Nephron progenitor cell (in vitro differentiated cells): ENCODE measurements at regions not wholly inside any gene's neighbourhood (a gene's known extent, or its start where the extent isn't known, plus 50 kb on each side); places are given as distances from the start of the nearest gene placed in this dataset.
A peak's percentile ranks its signal among the peaks of the same experiment; 100 is the strongest.

ENCODE experiments used
- DNase-seq: peaks from one replicate; pipeline ENCODE4 v3.0.0; 2021
- H3K27ac Mint-ChIP-seq: 2 replicates; pipeline ENCODE4 v1.8.0; 2021; ENCODE audit warnings: mild to moderate bottlenecking, moderate library complexity, mixed read lengths
- H3K27me3 Mint-ChIP-seq: 2 replicates; pipeline ENCODE4 v1.8.0; 2021; ENCODE audit warnings: mild to moderate bottlenecking, low read depth, mixed read lengths; ENCODE audit not compliant: poor library complexity
- H3K36me3 Mint-ChIP-seq: 2 replicates; pipeline ENCODE4 v1.8.0; 2021; ENCODE audit warnings: low read depth, mixed read lengths
- H3K4me1 Mint-ChIP-seq: 2 replicates; pipeline ENCODE4 v1.8.0; 2021; ENCODE audit warnings: mixed read lengths
- H3K4me3 Mint-ChIP-seq: 2 replicates; pipeline ENCODE4 v1.8.0; 2021; ENCODE audit warnings: mild to moderate bottlenecking, moderate library complexity, mixed read lengths
- H3K9me3 Mint-ChIP-seq: 2 replicates; pipeline ENCODE4 v1.8.0; 2021; ENCODE audit warnings: mild to moderate bottlenecking, moderate library complexity, mixed read lengths
- TF ChIP-seq, protein P1 (sequence below): fragments of 200-600 bp; sonication (generic); IDR thresholded peaks from 2 replicates; pipeline ENCODE4 v1.5.0; 2021; ENCODE audit warnings: antibody characterized with exemption

DNA sequence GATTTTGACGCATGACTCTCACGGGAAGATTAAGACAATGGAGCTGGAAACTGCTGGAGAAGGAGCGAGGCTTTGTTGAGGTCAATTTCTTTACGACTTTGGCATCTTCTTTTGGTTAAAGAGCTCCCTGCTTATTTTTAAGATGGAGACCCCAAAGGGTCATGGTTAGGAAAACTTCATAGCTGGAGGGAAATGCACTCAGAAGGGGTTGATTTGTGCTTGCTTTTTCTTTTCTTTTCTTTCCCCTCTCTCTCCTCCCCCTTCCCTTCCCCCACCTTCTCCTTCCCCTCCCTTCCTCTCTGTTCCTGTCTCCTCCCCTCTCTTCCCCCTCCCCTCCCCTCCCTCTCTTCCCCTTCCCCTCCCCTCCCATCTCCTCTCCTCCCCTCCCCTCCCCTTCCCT lies 79.0 kb downstream of the TNP1 start:
- no peaks in the 10 kb centered on the region for H3K36me3 Mint-ChIP-seq
- TF ChIP-seq, protein P1, sequence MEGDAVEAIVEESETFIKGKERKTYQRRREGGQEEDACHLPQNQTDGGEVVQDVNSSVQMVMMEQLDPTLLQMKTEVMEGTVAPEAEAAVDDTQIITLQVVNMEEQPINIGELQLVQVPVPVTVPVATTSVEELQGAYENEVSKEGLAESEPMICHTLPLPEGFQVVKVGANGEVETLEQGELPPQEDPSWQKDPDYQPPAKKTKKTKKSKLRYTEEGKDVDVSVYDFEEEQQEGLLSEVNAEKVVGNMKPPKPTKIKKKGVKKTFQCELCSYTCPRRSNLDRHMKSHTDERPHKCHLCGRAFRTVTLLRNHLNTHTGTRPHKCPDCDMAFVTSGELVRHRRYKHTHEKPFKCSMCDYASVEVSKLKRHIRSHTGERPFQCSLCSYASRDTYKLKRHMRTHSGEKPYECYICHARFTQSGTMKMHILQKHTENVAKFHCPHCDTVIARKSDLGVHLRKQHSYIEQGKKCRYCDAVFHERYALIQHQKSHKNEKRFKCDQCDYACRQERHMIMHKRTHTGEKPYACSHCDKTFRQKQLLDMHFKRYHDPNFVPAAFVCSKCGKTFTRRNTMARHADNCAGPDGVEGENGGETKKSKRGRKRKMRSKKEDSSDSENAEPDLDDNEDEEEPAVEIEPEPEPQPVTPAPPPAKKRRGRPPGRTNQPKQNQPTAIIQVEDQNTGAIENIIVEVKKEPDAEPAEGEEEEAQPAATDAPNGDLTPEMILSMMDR = no peak
- no peak for DNase-seq
- no peak overlapping the region for H3K4me3 Mint-ChIP-seq
- peaks cover 3% of the 10 kb centered on the region for H3K9me3 Mint-ChIP-seq
- H3K27me3 Mint-ChIP-seq = peaks cover 4% of the 10 kb centered on the region
- H3K4me1 Mint-ChIP-seq = peaks cover 55% of the 10 kb centered on the region
- peak overlapping the region; percentile 11 for H3K27ac Mint-ChIP-seq

DNA sequence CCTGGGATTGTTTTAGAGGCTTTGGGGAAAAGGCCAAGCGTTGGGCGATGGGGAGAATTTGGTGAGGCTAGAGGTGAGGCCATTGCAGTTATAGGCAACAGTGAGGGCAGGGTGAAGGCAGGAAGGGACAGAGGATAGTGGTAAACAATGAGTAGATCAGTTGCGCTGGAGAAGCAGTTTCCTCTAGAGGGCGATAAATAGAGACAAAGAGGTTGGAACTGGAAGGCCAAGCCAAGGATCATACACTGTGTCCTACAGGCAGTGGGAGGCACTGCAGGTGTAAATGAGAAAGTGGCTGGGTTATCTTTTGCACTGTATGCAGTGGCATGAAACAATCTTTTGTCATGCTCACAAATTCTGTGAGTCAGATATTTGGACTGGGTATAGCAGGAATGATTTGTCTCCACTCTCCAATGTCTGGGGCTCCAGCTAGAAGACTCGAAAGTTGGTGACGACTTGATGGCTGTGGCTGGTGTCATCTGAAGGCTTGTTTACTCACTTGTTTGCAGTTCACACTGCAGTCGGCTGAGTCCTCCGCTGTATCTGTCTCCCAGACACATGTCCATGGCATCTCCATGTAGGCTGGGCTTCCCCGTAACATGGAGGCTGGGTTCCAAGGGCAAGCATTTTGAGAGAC lies 82.1 kb downstream of the TNP1 start:
- H3K4me3 Mint-ChIP-seq = no peak overlapping the region
- H3K36me3 Mint-ChIP-seq = no peaks in the 10 kb centered on the region
- H3K27ac Mint-ChIP-seq = no peak overlapping the region
- TF ChIP-seq, protein P1 = peak; percentile 69
- H3K4me1 Mint-ChIP-seq = peaks cover 72% of the 10 kb centered on the region
- peaks cover 11% of the 10 kb centered on the region for H3K9me3 Mint-ChIP-seq
- DNase-seq = peak; percentile 29
- no peaks in the 10 kb centered on the region for H3K27me3 Mint-ChIP-seq

DNA sequence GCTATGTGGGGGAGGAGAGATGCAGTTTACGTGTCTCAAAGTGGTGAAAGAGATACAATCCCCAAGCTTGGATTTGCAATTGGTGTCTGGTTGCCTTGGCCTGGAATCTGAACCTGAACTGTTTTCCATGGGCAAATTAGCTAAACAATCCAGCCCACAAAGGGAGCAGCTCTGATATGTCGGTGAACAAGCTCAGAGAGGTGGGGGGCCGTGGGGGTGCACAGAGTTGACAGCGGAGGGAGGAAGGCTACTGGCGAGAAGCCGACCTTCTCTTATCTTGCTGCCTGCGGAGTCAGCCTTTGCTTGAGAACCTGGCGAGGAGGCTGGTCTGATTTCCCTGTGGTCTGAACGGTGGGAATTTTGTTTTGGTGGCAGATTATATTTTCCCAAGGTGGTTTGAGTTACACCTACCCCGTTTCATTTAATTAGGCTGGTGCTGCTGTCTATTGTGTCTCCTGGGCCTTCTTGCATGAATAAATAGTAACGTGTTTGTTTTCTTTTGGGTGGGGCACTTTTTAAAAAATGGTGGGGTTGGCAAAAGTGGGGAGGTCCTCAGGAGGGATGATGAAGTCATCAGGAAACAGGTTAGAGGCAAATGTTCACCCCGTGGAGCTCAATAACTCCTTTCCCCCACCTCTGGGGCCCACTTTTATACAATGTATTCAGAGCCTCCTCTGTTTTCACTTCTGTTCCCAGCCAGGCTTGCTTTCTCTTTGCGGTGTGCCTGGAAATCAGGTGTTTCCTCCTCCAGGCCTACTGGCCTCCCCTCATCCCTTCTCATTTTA lies 80.9 kb upstream of the IGFBP5 start:
- TF ChIP-seq, protein P1 = no peak
- peaks cover 25% of the 10 kb centered on the region for H3K9me3 Mint-ChIP-seq
- H3K4me1 Mint-ChIP-seq = peaks cover 60% of the 10 kb centered on the region
- H3K4me3 Mint-ChIP-seq = peak overlapping the region; percentile 18
- peak overlapping the region; percentile 32 for H3K27ac Mint-ChIP-seq
- H3K27me3 Mint-ChIP-seq = no peaks in the 10 kb centered on the region
- peaks cover 5% of the 10 kb centered on the region for H3K36me3 Mint-ChIP-seq
- no peak for DNase-seq

DNA sequence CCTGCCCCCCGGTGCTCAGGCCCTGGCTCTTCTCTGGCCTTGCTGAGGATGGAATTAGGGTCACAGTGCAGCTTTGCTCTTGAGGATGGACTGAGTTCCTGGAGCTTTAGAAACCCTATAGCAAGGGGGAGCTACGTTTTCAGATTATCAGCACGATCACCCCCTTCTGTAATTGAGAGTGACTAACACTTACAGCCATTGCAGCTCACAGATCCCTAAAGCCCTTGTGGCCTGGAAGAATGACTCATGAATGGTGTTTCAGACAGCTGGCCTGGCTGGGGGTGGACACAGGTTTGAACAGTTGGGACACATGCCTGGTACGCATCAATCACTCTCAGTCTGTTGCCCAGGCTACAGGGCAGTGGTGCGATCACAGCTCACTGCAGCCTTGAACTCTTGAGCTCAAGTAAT lies 79.7 kb upstream of the IGFBP5 start:
- peak overlapping the region; percentile 55 for H3K27ac Mint-ChIP-seq
- H3K27me3 Mint-ChIP-seq = no peaks in the 10 kb centered on the region
- peaks cover 31% of the 10 kb centered on the region for H3K9me3 Mint-ChIP-seq
- H3K36me3 Mint-ChIP-seq = peaks cover 5% of the 10 kb centered on the region
- H3K4me1 Mint-ChIP-seq = peaks cover 52% of the 10 kb centered on the region
- H3K4me3 Mint-ChIP-seq = no peak overlapping the region
- peak; percentile 22 for DNase-seq
- TF ChIP-seq, protein P1 = no peak

DNA sequence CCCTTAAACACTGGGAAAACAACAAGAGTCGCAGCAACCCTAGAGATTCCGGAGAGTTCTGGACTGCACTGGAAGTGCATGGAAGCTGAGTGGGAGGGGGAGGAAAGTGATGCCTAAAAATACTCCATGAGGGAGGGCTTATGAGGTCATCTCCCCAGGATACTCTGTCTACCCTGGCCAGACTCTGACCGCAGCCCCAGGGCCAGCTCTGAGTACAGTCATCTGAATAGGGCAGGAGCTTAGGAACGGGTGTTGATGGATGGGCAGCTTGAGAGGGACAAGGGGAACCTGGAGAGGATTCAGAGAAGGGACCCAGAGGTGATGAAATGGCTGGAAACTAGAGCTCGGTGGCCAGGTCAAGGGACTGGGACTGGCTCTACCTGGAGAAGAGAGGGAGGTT lies 79.3 kb upstream of the IGFBP5 start:
- Mint-ChIP-seq H3K4me1 (peaks cover 48% of the 10 kb centered on the region), H3K27me3 (no peaks in the 10 kb centered on the region), H3K4me3 (peak overlapping the region; percentile 39), H3K27ac (peak overlapping the region; percentile 72), H3K36me3 (peaks cover 5% of the 10 kb centered on the region), H3K9me3 (peaks cover 31% of the 10 kb centered on the region)
- TF ChIP-seq, protein P1 = no peak
- DNase-seq = no peak
